H9 (cell line): ENCODE measurements at regions not wholly inside any gene's neighbourhood (a gene's known extent, or its start where the extent isn't known, plus 50 kb on each side); places are given as distances from the start of the nearest gene placed in this dataset.

ENCODE experiments used
- DNase-seq: peaks from one replicate; pipeline ENCODE4 v3.0.0-alpha.2; 2017
- H2AFZ ChIP-seq: one replicate; pipeline ENCODE4 v1.6.1; 2013; ENCODE audit warnings: mild to moderate bottlenecking, low read length, control low read depth, moderate library complexity
- H2AK5ac ChIP-seq: 2 replicates; pipeline ENCODE4 v1.6.1; 2013; ENCODE audit warnings: low read length, control low read depth, mixed read lengths; ENCODE audit not compliant: insufficient read length
- H2BK120ac ChIP-seq: one replicate; pipeline ENCODE4 v1.6.1; 2013; ENCODE audit warnings: low read depth, mild to moderate bottlenecking, low read length, control low read depth, inconsistent platforms; ENCODE audit not compliant: poor library complexity, severe bottlenecking
- H2BK12ac ChIP-seq: 2 replicates; pipeline ENCODE4 v1.6.1; 2013; ENCODE audit warnings: low read length, control low read depth, mixed read lengths, low read depth; ENCODE audit not compliant: insufficient read length
- H2BK15ac ChIP-seq: 2 replicates; pipeline ENCODE4 v1.6.1; 2013; ENCODE audit warnings: low read depth, low read length, control low read depth
- H2BK20ac ChIP-seq: one replicate; pipeline ENCODE4 v1.6.1; 2013; ENCODE audit warnings: low read depth, mild to moderate bottlenecking, low read length, control low read depth, inconsistent platforms; ENCODE audit not compliant: poor library complexity, severe bottlenecking
- H2BK5ac ChIP-seq: 2 replicates; pipeline ENCODE4 v1.6.1; 2013; ENCODE audit warnings: low read length, control low read depth, mixed read lengths; ENCODE audit not compliant: insufficient read length
- H3K14ac ChIP-seq: 2 replicates; pipeline ENCODE4 v1.6.1; 2013; ENCODE audit warnings: low read length, control low read depth; ENCODE audit not compliant: insufficient read depth
- H3K18ac ChIP-seq: 2 replicates; pipeline ENCODE4 v1.6.1; 2013; ENCODE audit warnings: low read depth, mild to moderate bottlenecking, mixed read lengths, low read length, control low read depth; ENCODE audit not compliant: insufficient read length
- H3K23ac ChIP-seq: 2 replicates; pipeline ENCODE4 v1.6.1; 2013; ENCODE audit warnings: low read length, control low read depth, mixed read lengths, low read depth; ENCODE audit not compliant: insufficient read length
- H3K23me2 ChIP-seq: 2 replicates; pipeline ENCODE4 v1.6.1; 2013; ENCODE audit warnings: low read depth, mild to moderate bottlenecking, mixed read lengths, low read length, control low read depth; ENCODE audit not compliant: insufficient read length, poor library complexity, severe bottlenecking
- H3K27ac ChIP-seq: 2 replicates; pipeline ENCODE4 v1.5.1; 2013; ENCODE audit warnings: low read length, control low read depth, mixed read lengths, low read depth; ENCODE audit not compliant: insufficient read length
- H3K27me3 ChIP-seq: 2 replicates; pipeline ENCODE4 v1.6.1; 2013; ENCODE audit warnings: low read length, control low read depth, inconsistent platforms; ENCODE audit not compliant: insufficient read depth
- H3K4ac ChIP-seq: 2 replicates; pipeline ENCODE4 v1.6.1; 2013; ENCODE audit warnings: low read depth, mild to moderate bottlenecking, control low read depth, inconsistent platforms, low read length, moderate library complexity
- H3K4me1 ChIP-seq: 2 replicates; pipeline ENCODE4 v1.6.1; 2013; ENCODE audit warnings: low read length, control low read depth, inconsistent platforms; ENCODE audit not compliant: insufficient read depth
- H3K4me2 ChIP-seq: 2 replicates; pipeline ENCODE4 v1.6.1; 2013; ENCODE audit warnings: low read length, control low read depth, mixed read lengths; ENCODE audit not compliant: insufficient read length, insufficient read depth
- H3K56ac ChIP-seq: 2 replicates; pipeline ENCODE4 v1.6.1; 2013; ENCODE audit warnings: low read depth, mild to moderate bottlenecking, mixed read lengths, low read length, control low read depth; ENCODE audit not compliant: insufficient read length
- H3K79me1 ChIP-seq: 2 replicates; pipeline ENCODE4 v1.6.1; 2013; ENCODE audit warnings: low read depth, mild to moderate bottlenecking, moderate library complexity, low read length, control low read depth, inconsistent platforms; ENCODE audit not compliant: insufficient read depth, poor library complexity, severe bottlenecking
- H3K79me2 ChIP-seq: 2 replicates; pipeline ENCODE4 v1.6.1; 2013; ENCODE audit warnings: low read length, control low read depth, inconsistent platforms; ENCODE audit not compliant: insufficient read depth
- H3K9ac ChIP-seq: 2 replicates; pipeline ENCODE4 v1.6.1; 2013; ENCODE audit warnings: low read length, control low read depth, mixed read lengths; ENCODE audit not compliant: insufficient read length; ENCODE audit errors: extremely low read depth
- H3K9me3 ChIP-seq: one replicate; pipeline ENCODE4 v1.6.1; 2013; ENCODE audit warnings: low read depth, low read length, inconsistent platforms; ENCODE audit not compliant: control insufficient read depth
- H3T11ph ChIP-seq: one replicate; pipeline ENCODE4 v1.6.1; 2013; ENCODE audit warnings: mild to moderate bottlenecking, low read length, control low read depth, inconsistent platforms
- H4K20me1 ChIP-seq: one replicate; pipeline ENCODE4 v1.6.1; 2013; ENCODE audit not compliant: control insufficient read depth, insufficient read length, insufficient read depth
- H4K5ac ChIP-seq: 2 replicates; pipeline ENCODE4 v1.6.1; 2013; ENCODE audit warnings: low read depth, mild to moderate bottlenecking, mixed read lengths, low read length, control low read depth; ENCODE audit not compliant: insufficient read length
- H4K8ac ChIP-seq: replicated peaks from 2 replicates; pipeline ENCODE4 v1.6.1; 2013; ENCODE audit warnings: low read length, control low read depth, mixed read lengths, low read depth; ENCODE audit not compliant: insufficient read length
- H4K91ac ChIP-seq: 2 replicates; pipeline ENCODE4 v1.6.1; 2013; ENCODE audit warnings: low read depth, mild to moderate bottlenecking, moderate library complexity, mixed read lengths, low read length, control low read depth; ENCODE audit not compliant: insufficient read length
- H3K27ac Mint-ChIP-seq, 3 experiments: 2 replicates in 2 of 3; 3 replicates in 1 of 3; pipeline ENCODE4 v1.8.0; 2020 to 2021; ENCODE audit warnings: mixed read lengths in 3 of 3, mild to moderate bottlenecking in 1 of 3, moderate library complexity in 1 of 3
- H3K27me3 Mint-ChIP-seq: 2 replicates; pipeline ENCODE4 v1.8.0; 2021; ENCODE audit warnings: low read depth, mild to moderate bottlenecking, moderate library complexity, mixed read lengths
- H3K36me3 Mint-ChIP-seq, 3 experiments: 2 replicates in 2 of 3; 3 replicates in 1 of 3; pipeline ENCODE4 v1.8.0; 2020 to 2021; ENCODE audit warnings: low read depth in 3 of 3, mixed read lengths in 3 of 3; ENCODE audit not compliant: insufficient read depth in 1 of 3
- H3K4me1 Mint-ChIP-seq, 2 experiments: 2 replicates each; pipeline ENCODE4 v1.8.0; 2020; ENCODE audit warnings: mixed read lengths in 2 of 2
- H3K4me3 Mint-ChIP-seq, 2 experiments: 2 replicates in 1 of 2; 3 replicates in 1 of 2; pipeline ENCODE4 v1.8.0; 2020 to 2021; ENCODE audit warnings: mild to moderate bottlenecking in 2 of 2, mixed read lengths in 2 of 2, moderate library complexity in 1 of 2
- H3K9me3 Mint-ChIP-seq, 2 experiments: 2 replicates in 1 of 2; 3 replicates in 1 of 2; pipeline ENCODE4 v1.8.0; 2020; ENCODE audit warnings: mild to moderate bottlenecking in 2 of 2, mixed read lengths in 2 of 2, moderate library complexity in 1 of 2
- CTCF ChIP-seq: fragments of 200-600 bp; sonication (generic); conservative IDR thresholded peaks from 3 replicates; pipeline ENCODE4 v1.8.0; 2021; ENCODE audit warnings: antibody characterized with exemption, mild to moderate bottlenecking
- WGBS: extraction: QIAGEN DNeasy Blood & Tissue Kit; methylation state at CpG from one replicate; pipeline ENCODE4 v1.1.7; 2013; ENCODE audit warnings: missing lambda C conversion rate, low lambda C conversion rate, mixed read lengths; ENCODE audit not compliant: insufficient read length; ENCODE audit errors: extremely low coverage; 5-methylcytosine and 5-hydroxymethylcytosine counted together

DNA sequence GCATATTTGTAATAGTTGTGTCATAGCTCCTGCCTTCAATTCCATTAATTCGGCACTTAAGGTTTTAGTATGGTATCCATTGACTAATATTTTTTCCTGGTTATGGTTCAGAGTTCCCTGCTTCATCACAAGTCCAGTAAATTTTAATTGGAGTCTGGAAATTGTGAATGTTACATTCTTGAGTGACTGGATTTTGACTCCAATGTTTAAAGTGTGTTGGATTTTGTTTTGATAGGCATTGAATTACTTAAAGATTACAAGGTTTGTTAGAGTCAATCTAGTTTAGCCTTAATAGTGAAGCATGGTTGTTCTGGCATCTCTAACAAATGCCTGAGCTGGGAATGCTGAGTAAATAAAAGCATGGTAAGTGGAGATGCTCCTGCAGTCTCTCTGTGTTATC is 326.6 kb upstream of the IGFBP3 start:
- H3K27ac Mint-ChIP-seq: no peak overlapping the region
- DNase-seq: no peak
- Histone ChIP-seq H3K56ac (no peak overlapping the region), H3K27ac (no peak overlapping the region), H3K27me3 (no peaks in the 10 kb centered on the region), H2AK5ac (no peak overlapping the region), H4K91ac (no peak overlapping the region), H3K4me2 (no peak overlapping the region), H4K8ac (no peak overlapping the region), H3K4ac (no peak overlapping the region), H3K4me1 (no peaks in the 10 kb centered on the region), H3K79me1 (no peaks in the 10 kb centered on the region), H3K9ac (no peak overlapping the region), H3K23ac (no peak overlapping the region), H4K20me1 (no peaks in the 10 kb centered on the region), H2BK20ac (no peak overlapping the region), H3K14ac (no peak overlapping the region), H2BK15ac (no peak overlapping the region), H4K5ac (no peak overlapping the region), H2BK5ac (no peak overlapping the region), H2BK12ac (no peak overlapping the region), H2AFZ (no peak overlapping the region), H3K79me2 (no peaks in the 10 kb centered on the region), H3T11ph (no peak overlapping the region), H3K9me3 (no peaks in the 10 kb centered on the region), H3K18ac (no peak overlapping the region), H2BK120ac (no peak overlapping the region), H3K23me2 (no peaks in the 10 kb centered on the region)
- H3K27me3 Mint-ChIP-seq: no peaks in the 10 kb centered on the region; the same call in 1 of the 2 replicates
- H3K9me3 Mint-ChIP-seq: peaks cover 6 to 11% of the 10 kb centered on the region in 2 experiments; a peak in 4 of 5 replicates
- no CpG with 5 or more reads among the region's 1 CpG for WGBS
- no peak overlapping the region for H3K4me3 Mint-ChIP-seq
- TF ChIP-seq CTCF: no peak
- peaks cover 0 to 5% of the 10 kb centered on the region in 2 experiments; a peak in 2 of 4 replicates for H3K4me1 Mint-ChIP-seq
- peaks cover 1 to 11% (median 4%) of the 10 kb centered on the region in 3 experiments; a peak in 5 of 7 replicates for H3K36me3 Mint-ChIP-seq
